KOPT-K1 (cell line): ENCODE measurements at regions not wholly inside any gene's neighbourhood (a gene's known extent, or its start where the extent isn't known, plus 50 kb on each side); places are given as distances from the start of the nearest gene placed in this dataset.
"Not testable (repeated sequence)": the region's sequence is repeated elsewhere in the genome, so short reads cannot be mapped to it uniquely, and the experiment has no call there.

Experiments
- H3K27ac ChIP-seq: fragments of 200-600 bp; sonication (generic); 2 replicates; pipeline ENCODE4 v1.5.1; 2016; ENCODE audit warnings: antibody characterized with exemption, mild to moderate bottlenecking, low read depth, low read length; ENCODE audit not compliant: poor library complexity, severe bottlenecking
- H3K36me3 ChIP-seq: fragments of 200-600 bp; sonication (generic); 2 replicates; pipeline ENCODE4 v1.5.1; 2017; ENCODE audit warnings: antibody characterized with exemption, mild to moderate bottlenecking, low read length, moderate library complexity; ENCODE audit not compliant: insufficient read depth
- H3K9me3 ChIP-seq: fragments of 200-600 bp; sonication (generic); 2 replicates; pipeline ENCODE4 v1.5.1; 2017; ENCODE audit warnings: antibody characterized with exemption, low read length, mild to moderate bottlenecking; ENCODE audit not compliant: insufficient read depth, poor library complexity, severe bottlenecking

DNA sequence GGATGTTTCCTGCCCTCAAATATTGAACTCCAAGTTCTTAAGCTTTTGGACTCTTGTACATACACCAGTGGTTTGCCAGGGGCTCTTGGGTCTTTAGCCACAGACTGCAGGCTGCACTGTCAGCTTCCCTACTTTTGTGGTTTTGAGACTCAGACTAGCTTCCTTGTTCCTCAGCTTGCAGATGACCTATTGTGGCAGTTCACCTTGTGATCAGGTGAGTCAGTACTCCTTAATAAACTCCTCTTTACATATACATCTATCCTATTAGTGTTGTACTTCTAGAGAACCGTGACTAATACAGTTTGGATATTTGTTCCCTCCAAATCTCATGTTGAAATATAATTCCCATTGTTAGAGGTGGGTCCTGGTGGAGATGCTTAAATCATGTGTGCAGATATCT is 681.9 kb upstream of the ARRDC3 start:
- Histone ChIP-seq H3K9me3 (no peaks in the 10 kb centered on the region), H3K27ac (no peak overlapping the region), H3K36me3 (no peaks in the 10 kb centered on the region)

DNA sequence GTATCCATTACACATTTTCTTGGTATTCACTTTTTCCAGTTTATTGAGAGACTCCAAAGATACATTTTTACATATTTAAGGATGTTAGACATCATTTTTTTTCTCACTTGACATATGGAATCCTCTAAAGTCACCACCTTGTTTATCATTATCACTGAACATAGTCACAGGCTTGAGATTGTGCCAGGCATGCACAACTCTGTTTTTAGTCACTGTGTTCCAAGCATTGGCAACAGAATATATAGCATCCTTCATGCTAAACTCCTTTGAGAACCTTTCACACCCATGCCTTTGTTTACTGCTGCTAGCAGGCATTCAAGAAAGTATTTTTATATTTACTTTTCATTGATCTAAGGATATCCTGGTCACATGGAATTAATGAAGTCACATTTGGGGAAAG is 668.6 kb upstream of the ARRDC3 start:
- H3K27ac ChIP-seq, result no peak overlapping the region
- H3K36me3 ChIP-seq, result no peaks in the 10 kb centered on the region
- no peaks in the 10 kb centered on the region for H3K9me3 ChIP-seq

DNA sequence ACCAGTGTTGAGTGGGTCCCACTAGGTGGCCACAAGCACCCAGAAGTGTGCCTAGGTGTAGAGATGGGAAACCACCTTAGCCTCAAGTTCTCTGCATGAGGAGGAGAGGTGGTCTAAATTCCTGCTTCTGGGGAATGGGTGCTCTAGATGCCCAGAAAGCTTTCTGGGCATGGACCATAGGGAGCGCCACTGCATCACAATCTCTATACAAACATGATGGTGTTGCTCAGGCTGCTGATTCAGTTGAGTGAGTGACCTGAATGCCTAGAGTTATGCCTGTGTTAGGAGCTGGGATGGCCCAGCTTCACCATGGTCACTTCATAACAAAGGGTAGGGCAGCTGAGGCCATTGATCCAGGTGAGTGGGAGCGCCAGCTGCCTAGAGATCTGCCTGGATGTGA is 667.9 kb upstream of the ARRDC3 start:
- Histone ChIP-seq H3K9me3 (no peaks in the 10 kb centered on the region), H3K27ac (no peak overlapping the region), H3K36me3 (no peaks in the 10 kb centered on the region)

DNA sequence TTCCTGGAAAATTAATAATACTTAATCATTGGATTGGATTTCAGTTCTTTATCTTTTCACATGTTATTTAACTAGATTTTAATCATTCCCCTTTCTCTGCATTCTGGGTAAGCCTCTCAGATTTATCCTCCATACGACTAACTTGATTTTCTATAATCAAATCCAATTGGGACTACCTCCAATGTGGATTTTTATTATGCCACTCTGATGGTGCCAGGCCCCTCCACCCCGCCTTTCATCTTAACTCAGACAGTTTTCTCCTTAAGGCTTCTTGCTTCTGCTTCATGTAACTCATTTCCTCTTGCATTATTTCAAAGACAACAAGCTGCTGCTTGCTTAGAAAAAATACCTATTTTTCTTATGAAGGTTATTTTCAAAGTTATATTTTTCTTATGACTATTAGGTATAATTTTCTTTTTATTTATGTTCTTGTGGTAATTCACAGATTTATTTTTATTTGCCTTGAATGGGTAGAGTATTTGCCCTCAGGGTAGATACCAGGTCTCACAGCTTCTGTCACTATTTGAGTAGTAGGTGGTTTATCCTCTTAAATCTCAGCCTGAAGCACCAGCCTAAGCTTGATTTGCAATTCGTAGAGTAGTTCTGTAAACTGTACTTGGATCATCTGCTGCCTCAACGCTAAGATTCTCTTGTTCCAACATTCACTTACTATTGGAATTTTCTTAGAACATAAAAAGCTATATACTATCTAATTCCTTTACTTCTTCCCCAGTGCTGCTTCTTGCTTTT is 659.0 kb upstream of the ARRDC3 start:
- H3K9me3 ChIP-seq, result no peaks in the 10 kb centered on the region
- H3K36me3 ChIP-seq, result no peaks in the 10 kb centered on the region

DNA sequence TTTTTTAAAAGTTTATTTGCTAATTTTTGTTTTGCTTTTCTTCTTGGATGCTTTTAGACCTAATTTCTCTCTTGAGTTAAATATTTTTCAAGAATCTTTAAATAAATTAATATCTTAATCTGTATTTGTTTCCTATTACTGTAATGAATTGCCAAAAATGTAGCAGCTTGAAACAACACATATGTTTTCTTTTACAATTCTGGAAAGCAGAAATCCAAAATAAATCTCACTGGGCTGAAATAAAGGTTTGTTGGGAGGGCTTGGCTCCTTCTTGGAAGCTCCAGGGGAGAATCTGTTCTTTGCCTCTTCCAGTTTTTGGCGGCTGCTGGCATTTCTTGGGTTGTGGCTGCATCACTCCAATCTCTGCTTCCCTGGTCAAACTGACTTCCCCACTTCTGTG is 658.1 kb upstream of the ARRDC3 start:
- no peaks in the 10 kb centered on the region for H3K36me3 ChIP-seq
- no peaks in the 10 kb centered on the region for H3K9me3 ChIP-seq
- H3K27ac ChIP-seq, result no peak overlapping the region

More for the DNA sequence above, 659.0 kb upstream of the ARRDC3 start:
- H3K27ac ChIP-seq, result no peak overlapping the region

DNA sequence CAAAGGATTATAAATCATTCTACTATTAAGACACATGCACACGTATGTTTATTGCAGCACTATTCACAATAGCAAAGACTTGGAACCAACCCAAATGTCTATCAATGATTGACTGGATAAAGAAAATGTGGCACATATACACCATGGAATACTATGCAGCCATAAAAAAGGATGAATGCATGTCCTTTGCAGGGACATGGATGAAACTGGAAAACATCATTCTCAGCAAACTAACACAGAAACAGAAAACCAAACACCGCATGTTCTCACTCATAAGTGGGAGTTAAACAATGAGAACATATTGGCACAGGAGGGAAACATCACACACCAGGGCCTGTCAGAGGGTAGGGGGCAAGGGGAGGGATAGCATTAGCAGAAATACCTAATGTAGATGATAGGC is 646.7 kb upstream of the ARRDC3 start:
- not testable (repeated sequence) for H3K36me3 ChIP-seq, H3K9me3 ChIP-seq, H3K27ac ChIP-seq

DNA sequence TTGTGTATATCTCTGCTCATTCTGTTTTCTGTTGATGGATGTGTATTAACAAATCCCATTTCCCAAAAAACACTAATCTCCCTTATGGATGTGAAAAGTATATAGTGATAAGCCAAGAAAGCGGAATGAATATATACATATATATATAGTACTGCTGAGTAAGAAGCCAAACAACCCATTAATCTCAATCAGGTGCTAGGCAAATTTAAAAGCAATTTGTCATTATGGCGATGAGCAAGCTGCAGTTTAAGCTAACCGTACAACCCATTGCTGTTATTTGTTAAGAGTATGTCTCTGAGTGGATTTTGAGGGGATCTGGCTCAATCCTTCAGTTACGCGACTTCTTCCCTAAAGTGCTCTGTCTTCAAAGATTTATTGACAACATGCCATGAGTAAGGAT is 640.4 kb upstream of the ARRDC3 start:
- Histone ChIP-seq H3K36me3 (no peaks in the 10 kb centered on the region), H3K9me3 (no peaks in the 10 kb centered on the region), H3K27ac (no peak overlapping the region)

DNA sequence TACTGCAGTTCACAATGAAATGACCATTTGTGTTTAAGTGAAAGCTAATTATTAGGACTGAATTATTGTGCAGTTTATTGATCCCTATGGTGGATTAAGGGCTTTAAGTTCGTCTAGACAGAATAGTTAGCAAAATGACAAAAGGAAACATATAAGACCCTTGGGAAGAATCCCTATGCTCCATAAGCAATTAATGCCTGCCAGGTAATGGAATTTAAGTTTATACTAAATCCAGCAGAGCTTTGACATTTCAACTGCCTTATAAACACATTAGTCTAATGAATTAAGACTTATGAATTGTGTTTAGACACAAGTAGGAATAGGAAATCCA is 640.0 kb upstream of the ARRDC3 start:
- Histone ChIP-seq H3K9me3 (no peaks in the 10 kb centered on the region), H3K36me3 (no peaks in the 10 kb centered on the region), H3K27ac (no peak overlapping the region)

DNA sequence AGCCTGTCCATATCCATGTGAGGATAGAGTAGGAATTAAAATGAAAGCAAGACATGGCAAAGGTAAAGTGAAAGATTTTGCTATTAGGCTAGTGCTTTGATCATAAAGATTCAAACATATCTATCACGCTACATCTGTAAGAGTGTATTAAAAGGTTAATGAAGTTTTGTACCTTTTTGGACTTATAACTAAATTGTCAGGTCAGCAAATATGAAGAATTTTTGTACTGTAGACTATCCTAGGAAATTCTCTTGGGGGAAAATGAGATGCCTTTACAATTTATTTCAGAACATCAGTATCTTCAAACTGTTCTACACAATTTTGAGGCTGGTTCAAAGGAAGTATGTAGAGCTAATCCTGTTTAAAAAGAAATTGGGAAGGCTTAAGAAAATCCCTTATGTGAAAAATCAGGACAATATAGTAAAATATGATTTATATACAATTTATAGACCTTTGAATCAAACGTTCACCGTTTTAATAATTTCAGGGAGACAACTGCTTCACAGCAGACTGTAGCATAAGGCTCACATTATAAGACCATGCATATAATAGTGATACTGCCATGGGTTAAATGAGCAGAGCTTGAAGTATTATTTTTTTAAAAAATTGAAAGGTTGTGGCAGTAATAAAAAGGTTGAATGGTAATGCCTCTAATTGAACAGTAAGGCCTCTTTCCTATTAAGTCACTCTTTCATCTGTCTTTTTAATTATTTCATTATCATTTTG is 639.5 kb upstream of the ARRDC3 start:
- H3K36me3 ChIP-seq, result no peaks in the 10 kb centered on the region
- H3K27ac ChIP-seq, result no peak overlapping the region
- H3K9me3 ChIP-seq, result no peaks in the 10 kb centered on the region

DNA sequence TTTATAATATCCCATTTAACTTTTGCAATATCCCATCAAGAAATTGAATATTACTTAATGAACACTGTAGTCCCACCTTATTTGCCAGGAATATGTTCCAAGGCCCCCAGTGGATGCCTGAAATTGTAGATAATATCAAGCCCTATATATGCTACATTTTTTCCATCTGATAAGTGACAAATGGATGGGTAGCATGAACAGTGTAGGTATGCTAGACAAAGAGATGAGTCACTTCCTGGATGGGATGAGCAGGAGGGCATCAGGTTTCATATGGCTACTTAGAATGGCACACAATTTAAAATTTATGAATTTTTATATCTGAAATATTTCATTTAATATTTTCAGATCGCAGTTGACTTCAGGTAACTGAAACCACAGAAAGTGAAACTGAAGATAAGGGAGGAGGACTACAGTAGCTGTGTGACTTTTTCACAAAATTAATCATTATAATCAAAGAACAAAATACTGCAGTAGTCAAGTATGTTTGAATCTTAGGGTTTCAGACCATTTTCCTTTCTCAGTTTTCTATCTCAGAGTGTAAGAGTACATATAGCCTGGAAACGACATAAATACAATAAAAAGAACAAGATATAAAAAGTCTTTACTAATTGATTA is 636.4 kb upstream of the ARRDC3 start:
- no peaks in the 10 kb centered on the region for H3K36me3 ChIP-seq
- H3K27ac ChIP-seq, result no peak overlapping the region
- no peaks in the 10 kb centered on the region for H3K9me3 ChIP-seq

DNA sequence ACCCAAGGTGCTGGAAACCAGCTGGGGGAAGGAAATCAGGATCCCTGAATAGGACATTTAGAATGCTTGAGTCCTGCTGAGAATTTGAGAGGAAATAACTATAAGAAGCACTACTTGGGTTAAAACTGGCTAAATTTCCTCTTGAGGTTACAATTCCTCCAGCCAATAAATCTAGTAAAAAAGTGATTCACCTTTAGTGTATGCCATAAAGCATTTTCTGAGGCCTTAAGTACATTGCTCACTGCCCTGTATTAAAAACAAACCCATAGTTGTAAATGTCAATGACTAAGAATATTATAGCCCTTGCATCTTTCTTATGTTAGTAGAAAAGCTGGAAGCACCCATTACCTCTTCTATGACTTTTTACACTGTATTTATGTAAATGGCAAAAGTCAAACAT is 634.7 kb upstream of the ARRDC3 start:
- no peaks in the 10 kb centered on the region for H3K36me3 ChIP-seq
- no peak overlapping the region for H3K27ac ChIP-seq
- no peaks in the 10 kb centered on the region for H3K9me3 ChIP-seq

DNA sequence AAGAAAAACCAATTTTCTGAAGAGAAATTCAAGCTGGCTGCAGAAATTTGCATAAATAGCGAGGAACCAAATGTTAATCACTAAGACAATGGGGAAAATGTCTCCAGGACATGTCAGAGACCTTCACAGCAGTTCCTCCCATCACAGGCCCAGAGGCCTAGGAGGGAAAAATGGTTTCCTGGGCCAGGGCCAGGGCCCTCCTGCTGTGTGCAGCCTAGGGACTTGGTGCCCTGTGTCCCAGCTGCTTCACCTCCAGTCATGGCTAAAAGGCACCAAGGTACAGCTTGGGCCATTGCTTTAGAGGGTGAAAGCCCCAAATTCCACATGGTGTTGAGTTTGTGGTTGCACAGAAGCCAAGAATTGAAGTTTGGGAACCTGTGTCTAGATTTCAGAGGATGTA is 628.7 kb upstream of the ARRDC3 start:
- not testable (repeated sequence) for H3K36me3 ChIP-seq

DNA sequence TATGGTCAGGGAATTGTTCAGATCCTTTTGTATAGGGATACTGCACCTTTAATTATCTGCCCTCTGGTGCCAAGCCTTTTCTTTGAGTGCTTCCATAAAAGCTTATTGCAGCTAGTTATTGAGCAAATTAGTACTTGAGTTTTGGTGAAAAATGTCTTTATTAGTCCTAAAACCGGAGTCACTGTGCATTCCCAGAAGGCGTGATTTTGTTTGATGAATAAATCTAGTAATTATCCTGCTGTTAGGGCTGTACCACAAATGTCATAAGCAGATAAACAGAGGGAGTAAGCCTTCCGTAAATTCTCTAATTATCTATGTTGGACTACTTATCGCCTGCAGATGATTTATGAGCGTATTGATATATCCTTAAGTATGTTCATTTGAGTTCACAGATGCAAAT is 620.7 kb upstream of the ARRDC3 start:
- Histone ChIP-seq H3K36me3 (no peaks in the 10 kb centered on the region), H3K9me3 (no peaks in the 10 kb centered on the region), H3K27ac (no peak overlapping the region)

More for the DNA sequence above, 628.7 kb upstream of the ARRDC3 start:
- H3K9me3 ChIP-seq, H3K27ac ChIP-seq: not testable (repeated sequence)

DNA sequence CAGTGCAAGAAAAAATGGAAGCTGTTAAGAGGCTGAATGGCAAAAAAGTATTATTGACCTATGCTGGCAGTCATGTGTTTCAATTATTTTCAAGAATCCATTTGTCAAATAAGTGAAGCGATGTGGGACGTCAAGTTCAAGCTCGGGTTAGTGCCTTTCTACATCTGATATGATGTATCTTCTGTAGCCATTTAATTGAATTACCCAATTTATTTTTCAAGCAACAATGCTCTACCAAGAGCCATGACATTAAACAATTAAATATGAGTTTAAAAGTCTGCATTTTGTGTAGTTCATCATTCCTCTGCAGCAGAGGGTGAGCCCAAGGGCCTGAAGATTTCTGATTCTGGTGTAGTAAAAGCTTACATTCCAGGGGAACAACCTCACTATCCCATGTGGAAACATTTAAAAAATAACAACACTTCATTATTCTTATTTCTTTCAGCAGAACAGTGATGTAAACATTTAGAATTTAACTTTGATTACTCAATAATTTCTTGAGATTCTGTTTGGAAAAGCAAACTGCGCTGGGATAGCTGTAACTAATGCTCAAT is 619.7 kb upstream of the ARRDC3 start:
- H3K9me3 ChIP-seq, result no peaks in the 10 kb centered on the region
- no peaks in the 10 kb centered on the region for H3K36me3 ChIP-seq
- no peak overlapping the region for H3K27ac ChIP-seq

DNA sequence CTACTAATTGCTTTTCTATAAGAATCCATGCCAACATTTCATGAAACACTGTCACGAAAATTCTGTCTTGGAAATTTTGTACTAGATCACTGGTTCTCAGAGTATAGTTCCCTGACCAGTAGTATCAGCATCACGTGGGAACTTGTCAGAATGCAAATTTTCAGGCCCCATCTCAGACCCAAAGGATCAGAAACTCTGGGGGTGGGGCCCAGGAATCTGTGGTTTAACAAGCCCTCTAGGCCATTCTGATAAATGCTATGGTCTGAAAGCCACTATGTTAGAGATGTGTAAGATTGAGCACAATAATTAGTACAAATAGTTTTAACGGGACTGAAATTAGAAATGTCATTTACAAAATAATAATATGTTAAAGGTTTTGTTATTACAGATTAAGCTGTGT is 615.7 kb upstream of the ARRDC3 start:
- Histone ChIP-seq H3K36me3 (no peaks in the 10 kb centered on the region), H3K9me3 (no peaks in the 10 kb centered on the region), H3K27ac (no peak overlapping the region)
